HG03280 (cell line): ENCODE measurements at regions not wholly inside any gene's neighbourhood (a gene's known extent, or its start where the extent isn't known, plus 50 kb on each side); places are given as distances from the start of the nearest gene placed in this dataset.
"Not testable (repeated sequence)": the region's sequence is repeated elsewhere in the genome, so short reads cannot be mapped to it uniquely, and the experiment has no call there.

ENCODE experiments used
- ATAC-seq: cut with Tn5 transposase; IDR thresholded peaks from one replicate; pipeline ENCODE4 v1.9.1; 2021; ENCODE audit warnings: mild to moderate bottlenecking, moderate library complexity; ENCODE audit not compliant: unreplicated experiment

- ATAC-seq = no peak
These were observed 140.0 kb downstream of the NDUFA12 start for GRCh38 chr12:94863321-94864035.

DNA sequence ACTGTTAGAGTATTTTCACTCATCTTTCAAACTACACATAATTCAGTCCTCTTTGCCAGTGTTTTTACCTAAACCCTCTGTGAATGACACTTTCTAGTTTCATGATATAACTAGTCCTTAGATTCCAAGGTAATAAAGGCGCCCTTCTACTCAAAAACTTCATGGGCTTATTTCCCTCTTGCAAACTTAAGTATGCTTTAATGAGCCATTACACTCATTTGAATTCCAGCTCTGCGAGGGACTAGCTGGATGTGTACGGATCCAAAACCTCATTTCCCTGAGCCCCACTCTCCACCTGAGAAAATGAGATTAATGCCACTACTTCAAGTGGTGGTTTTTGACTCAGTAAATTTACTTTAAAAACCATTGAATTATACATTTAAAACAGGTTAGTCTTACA is 141.1 kb downstream of the NDUFA12 start:
- no peak for ATAC-seq

DNA sequence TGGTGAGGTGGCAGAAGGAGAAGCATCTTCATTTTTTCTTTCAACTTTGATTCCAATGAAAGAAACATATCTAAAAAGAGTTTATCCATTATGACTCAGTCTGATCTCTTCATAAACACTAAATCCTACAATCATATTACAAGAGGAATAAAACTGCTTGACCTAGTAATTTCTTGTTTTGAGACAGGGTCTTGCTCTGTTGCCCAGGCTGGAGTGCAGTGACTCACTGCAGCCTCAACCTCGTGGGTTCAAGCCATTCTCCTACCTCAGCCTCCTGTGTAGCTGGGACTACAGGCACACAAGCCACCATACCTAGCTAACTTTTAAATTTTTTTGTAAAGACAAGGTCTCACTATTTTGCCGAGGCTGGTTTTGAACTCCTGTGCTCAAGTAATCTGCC is 147.2 kb downstream of the NDUFA12 start:
- no peak for ATAC-seq

DNA sequence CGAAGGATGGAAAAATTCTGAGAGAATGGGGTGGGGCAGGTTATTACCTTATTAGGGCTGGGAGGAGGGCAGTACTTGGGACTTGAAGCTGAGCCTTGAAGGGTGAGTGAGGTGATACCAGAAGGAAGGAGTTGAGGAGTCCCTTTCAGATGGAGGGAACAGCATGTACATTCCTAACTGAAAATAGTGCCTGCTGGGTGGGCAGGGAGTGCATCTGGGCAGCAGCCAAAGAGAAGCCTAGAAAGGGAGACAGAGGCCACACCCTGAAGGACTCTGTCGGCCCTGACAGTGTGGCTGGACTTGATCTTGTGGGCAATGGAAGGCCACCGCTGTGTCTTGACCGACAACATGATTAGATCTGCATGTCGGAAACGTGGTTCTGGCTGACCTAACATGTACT is 147.6 kb downstream of the NDUFA12 start:
- no peak for ATAC-seq

DNA sequence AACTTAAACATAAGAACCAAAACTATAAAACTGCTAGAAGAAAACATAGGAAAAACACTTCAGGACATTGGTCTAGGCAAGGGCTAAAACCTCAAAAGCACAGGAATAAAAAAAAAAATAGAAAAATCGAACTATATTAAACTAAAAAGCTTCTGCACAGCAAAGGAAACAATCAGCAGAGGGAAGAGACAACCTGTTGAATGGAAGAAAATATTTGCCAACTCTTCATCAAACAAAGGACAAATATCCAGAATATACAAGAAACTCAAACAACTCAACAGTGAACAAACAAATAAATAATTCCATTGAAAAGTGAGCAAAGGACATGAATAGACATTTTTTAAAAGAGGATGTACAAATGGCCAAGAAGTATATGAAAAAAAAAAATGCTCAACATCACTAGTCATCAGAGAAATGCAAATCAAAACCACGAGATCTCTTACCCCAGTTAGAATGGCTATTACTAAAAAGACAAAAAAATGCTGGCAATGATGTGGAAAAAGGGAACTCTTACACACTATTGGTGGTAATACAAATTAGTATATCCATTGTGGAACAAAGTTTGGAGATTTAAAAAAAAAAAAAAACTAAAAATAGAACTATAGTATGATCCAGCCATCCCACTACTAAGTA is 152.0 kb downstream of the NDUFA12 start:
- no peak for ATAC-seq

DNA sequence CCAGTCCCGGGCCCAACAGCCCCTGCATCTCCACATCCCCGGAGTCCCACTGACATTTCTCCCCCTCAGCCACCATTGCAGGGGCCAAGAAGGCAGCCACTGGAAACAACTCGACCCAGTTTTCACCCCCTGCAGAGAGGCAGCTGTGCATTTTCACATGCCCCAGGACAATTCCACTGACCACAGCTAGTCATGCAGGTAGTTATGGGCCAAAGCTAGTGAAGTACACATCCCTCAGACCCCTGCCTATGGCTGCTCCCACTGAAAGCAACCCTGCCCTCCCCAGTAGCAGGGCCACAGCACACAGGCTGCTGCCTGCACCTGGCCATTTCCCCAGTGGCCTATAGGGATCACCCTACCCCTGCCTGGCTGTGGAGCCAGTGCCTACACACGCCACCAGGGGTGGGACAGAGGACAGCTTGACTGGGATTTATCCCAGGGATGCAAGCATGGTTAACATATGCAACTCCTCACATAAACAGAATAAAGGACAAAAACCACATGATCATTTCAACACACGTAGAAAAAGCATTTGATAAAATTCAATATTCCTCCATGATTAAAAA is 154.0 kb downstream of the NDUFA12 start:
- no peak for ATAC-seq

GRCh38 chr12:94848966-94849365 is 154.5 kb downstream of the NDUFA12 start:
- no peak for ATAC-seq

GRCh38 chr12:94845110-94845509 is 158.4 kb downstream of the NDUFA12 start:
- ATAC-seq = no peak

GRCh38 chr12:94844452-94844851 is 159.0 kb downstream of the NDUFA12 start:
- ATAC-seq = no peak

GRCh38 chr12:94841904-94842610 is 161.4 kb downstream of the NDUFA12 start:
- ATAC-seq = no peak

DNA sequence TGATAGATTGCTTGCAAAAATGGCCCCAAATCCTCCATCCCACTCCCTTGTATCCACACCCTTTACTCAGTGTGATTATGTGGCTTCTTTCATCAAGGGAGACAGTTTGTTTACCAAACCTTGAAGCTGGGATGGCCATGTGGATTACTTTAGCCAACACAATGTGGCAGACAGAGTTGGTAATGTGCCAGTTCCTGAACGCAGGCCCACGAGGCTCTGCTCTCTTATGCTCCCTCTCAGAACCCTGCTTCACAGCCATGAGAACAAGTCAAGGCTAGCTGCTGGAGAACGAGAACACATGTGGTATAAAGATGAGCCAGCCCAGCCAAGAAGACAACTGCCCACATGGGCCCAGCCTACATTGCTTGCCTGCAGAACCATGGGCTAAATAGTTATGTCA is 162.3 kb downstream of the NDUFA12 start:
- no peak for ATAC-seq

DNA sequence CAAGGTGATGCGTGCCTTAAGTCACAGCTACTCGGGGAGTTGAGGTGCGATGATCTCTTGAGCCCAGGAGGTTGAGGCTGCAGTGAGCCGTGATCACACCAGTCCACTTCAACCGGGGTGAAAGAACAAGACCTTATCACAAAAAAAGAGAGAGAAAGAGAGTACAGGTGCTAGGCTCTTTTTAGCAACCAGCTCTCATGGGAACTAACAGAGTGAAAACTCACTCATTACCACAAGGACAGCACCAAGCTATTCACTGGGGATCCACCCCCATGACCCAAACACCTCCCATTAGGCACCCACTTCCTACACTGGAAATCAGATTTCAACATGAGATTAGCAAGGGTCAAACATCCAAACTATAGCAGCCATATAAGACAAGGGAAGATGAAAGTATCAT is 164.2 kb downstream of the NDUFA12 start:
- no peak for ATAC-seq

DNA sequence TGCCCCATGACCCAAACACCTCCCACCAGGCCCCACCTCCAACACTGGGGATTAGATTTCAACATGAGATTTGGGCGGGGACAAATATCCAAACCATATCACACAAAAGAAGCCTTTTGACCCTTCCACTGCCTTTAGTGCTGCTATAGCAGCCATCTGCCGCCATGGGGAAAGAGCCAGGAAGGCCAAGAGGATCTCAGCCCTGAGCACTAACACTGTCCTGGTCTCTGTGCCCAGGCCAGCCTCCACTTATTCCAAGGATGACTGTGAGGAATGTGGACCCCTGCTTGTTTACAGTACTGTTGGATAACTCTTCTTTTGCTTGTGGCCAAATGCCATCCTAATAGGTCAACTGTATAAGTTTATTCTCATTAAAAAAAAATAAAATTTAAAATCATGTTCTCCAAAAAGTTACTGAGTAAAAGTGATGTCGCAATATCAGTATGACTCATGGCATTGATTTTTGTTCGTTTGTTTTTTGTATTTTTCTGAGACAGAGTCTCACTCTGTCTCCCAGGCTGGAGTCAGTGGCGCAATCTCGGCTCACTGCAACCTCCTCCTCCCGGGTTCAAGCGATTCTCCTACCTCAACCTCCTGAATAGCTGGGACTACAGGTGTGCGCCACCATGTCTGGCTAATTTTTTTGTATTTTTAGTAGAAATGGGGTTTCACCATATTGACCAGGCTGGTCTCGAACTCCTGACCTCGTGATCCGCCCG is 166.4 kb downstream of the NDUFA12 start:
- not testable (repeated sequence) for ATAC-seq

DNA sequence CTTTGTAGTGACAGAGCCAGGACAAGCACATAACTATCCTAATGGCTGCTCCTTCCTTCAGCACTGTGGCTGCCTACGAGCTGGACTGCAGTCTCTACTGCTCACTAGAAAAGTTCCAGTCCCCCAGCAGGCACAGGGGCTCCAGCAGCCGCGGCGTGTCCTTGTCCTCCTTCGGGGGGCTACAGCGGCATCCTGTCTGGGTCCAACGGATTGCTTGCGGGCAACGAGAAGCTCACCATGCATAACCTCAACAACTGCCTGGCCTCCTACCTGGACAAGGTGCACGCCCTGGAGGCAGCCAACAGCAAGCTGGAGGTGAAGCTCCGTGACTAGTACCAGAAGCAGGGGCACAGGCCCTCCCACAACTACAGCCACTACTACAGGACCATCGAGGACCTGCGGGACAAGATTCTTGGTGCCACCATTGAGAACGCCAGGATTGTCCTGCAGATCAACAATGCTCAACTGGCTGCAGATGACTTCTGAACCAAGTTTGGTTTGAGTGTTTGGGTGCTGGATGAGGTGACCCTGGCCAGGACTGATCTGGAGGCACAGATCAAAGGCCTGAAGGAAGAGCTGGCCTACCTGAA is 169.4 kb downstream of the NDUFA12 start:
- ATAC-seq = no peak

DNA sequence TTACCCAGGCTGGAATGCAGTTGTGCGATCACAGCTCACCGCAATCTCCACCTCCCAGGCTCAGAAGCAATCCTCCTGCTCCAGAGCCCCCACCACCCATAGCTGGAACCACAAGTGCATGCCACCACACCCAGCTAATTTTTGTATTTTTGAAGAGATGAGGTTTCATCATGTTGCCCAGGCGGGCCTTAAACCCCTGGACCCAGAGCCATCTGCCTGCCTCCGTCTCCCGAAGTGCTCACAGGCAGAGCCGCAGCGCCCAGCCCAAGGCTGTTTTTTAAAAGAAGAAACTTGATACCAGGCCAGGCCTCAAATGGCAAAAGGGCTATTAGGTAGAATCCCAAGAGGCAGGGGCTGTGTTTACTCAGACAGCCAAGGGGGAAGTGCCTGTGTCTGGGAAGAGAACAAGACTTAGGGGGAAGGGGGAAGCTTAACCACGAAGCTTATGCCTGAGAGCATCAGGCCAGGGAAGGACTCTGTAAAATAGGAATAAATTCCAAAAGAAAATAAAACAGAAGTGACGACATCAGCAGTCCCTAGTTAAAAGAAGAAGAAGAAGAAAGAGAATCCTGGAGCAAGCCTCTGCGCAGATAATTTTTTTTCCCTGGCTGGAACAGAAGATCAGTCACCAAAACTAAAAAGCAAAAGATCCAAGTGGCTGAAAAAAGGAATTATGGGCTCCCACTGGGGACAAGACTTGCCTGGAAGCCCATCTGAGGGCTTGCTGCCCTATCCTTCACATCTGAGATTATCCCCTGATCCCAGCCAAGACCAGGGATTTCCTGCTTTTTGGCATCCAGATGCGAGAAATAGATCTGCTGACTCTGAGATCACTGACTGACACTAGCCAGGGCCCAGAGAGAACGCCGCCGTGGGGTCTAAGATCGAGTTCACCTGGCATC is 170.5 kb downstream of the NDUFA12 start:
- no peak for ATAC-seq

DNA sequence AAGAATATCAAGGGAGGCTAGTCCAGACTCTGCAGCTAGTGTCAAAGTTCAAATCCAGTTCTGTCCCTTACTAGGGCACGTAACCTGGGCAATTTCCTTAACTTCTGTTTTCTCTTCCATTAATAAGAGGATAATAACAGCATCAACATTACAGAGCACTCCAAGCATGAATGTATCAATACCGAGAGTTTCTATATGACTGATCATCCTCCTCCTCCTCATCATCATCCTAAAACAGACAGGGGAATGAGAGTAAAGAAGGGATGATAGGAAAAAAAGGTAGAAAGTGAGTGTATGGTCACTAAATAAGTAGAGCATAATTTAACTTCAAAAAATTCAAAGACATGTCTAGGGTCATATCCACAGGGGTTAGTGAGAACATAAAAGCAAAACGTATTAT is 171.4 kb downstream of the NDUFA12 start:
- no peak for ATAC-seq

DNA sequence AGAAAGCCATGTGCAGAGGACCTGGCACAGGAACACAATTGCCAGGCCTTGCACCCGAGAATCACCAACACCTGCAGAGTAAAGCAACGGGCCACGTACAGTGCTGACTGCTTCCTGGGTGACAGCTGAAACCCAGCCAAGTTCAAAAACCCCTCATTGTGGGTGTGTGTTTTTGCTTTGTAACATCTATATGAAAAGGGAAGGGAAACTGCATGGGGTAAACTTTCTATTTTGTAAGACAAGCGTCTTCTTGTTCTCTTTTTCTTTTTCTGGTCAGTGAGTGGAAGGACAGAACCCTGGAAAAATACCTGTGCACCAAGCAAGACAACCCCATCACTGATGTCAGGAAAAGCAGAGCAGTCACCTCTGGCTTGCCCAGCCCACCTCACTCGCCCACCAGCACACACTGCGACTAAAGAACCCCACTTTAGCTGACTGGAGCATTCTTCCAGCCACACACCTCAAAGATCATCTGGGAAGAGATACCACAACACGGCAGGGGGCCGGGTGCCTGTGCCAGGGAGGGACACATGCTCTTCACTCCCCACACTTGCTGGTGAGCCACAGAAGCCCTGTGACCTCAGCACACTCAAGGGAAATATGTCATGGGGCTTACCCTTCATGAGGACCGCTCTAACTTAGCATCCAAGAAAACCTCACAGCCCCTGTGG is 172.3 kb downstream of the NDUFA12 start:
- peak; percentile 93 for ATAC-seq

- ATAC-seq = no peak
These were observed 173.9 kb downstream of the NDUFA12 start for GRCh38 chr12:94829552-94829951.

GRCh38 chr12:94819011-94819410 is 168.7 kb upstream of the TMCC3 start:
- ATAC-seq = no peak
